Liver (tissue), 8 donors: ENCODE measurements at regions not wholly inside any gene's neighbourhood (a gene's known extent, or its start where the extent isn't known, plus 50 kb on each side); places are given as distances from the start of the nearest gene placed in this dataset.

Source experiments
- DNase-seq: peaks from one replicate; pipeline ENCODE4 v3.0.0-alpha.2; 2017; ENCODE audit warnings: low spot score
- H3K27ac ChIP-seq, 2 donors: one replicate each; pipeline ENCODE4 v1.7.0; 2013; ENCODE audit warnings: inconsistent platforms in 2 of 2, low read length in 2 of 2, control low read depth in 1 of 2, low read depth in 1 of 2, mild to moderate bottlenecking in 1 of 2
- H3K27me3 ChIP-seq, 4 donors: one replicate each; pipeline versions ENCODE4 v1.6.1 to v1.7.0; 2013; ENCODE audit warnings: low read length in 3 of 4, inconsistent platforms in 1 of 4, mild to moderate bottlenecking in 1 of 4, moderate library complexity in 1 of 4; ENCODE audit not compliant: control insufficient read depth in 4 of 4, insufficient read depth in 4 of 4
- H3K36me3 ChIP-seq, 4 donors: one replicate each; pipeline versions ENCODE4 v1.6.1 to v1.7.0; 2013; ENCODE audit warnings: low read length in 3 of 4, mild to moderate bottlenecking in 3 of 4, low read depth in 1 of 4, moderate library complexity in 1 of 4; ENCODE audit not compliant: control insufficient read depth in 4 of 4, insufficient read depth in 3 of 4
- H3K4me1 ChIP-seq, 4 donors: one replicate each; pipeline versions ENCODE4 v1.6.1 to v1.7.0; 2013; ENCODE audit warnings: low read length in 3 of 4, mild to moderate bottlenecking in 3 of 4, moderate library complexity in 1 of 4; ENCODE audit not compliant: control insufficient read depth in 4 of 4, insufficient read depth in 4 of 4
- H3K4me3 ChIP-seq, 3 donors: one replicate each; pipeline versions ENCODE4 v1.6.1 to v1.7.0; 2013; ENCODE audit warnings: low read length in 3 of 3, control low read depth in 1 of 3, low read depth in 1 of 3, mild to moderate bottlenecking in 1 of 3
- H3K9ac ChIP-seq, 2 donors: one replicate each; pipeline ENCODE4 v1.7.0; 2013; ENCODE audit warnings: low read length in 2 of 2, mild to moderate bottlenecking in 2 of 2, moderate library complexity in 2 of 2, control low read depth in 1 of 2, low read depth in 1 of 2
- H3K9me3 ChIP-seq, 4 donors: one replicate each; pipeline versions ENCODE4 v1.6.1 to v1.7.0; 2013; ENCODE audit warnings: low read length in 3 of 4; ENCODE audit not compliant: control insufficient read depth in 4 of 4
- CTCF ChIP-seq: fragments of 150-350 bp; IDR thresholded peaks from 2 replicates; pipeline ENCODE4 v1.5.1; 2017; ENCODE audit warnings: improper control_type of control experiment, low read depth, low read length; ENCODE audit not compliant: missing input control
- EGR1 ChIP-seq, 2 donors: IDR thresholded peaks; 2 replicates each; pipeline ENCODE4 v1.6.1; 2016 to 2018; ENCODE audit warnings: antibody characterized with exemption in 2 of 2, low read depth in 2 of 2
- FOXA1 ChIP-seq: IDR thresholded peaks from 2 replicates; pipeline ENCODE4 v1.6.1; 2016; ENCODE audit warnings: antibody characterized with exemption
- FOXA2 ChIP-seq: IDR thresholded peaks from 2 replicates; pipeline ENCODE4 v1.6.1; 2016; ENCODE audit warnings: antibody characterized with exemption
- GABPA ChIP-seq, 2 donors: IDR thresholded peaks in 1 of 2; conservative IDR thresholded peaks in 1 of 2; 2 replicates each; pipeline ENCODE4 v1.6.1; 2016; ENCODE audit warnings: antibody characterized with exemption in 2 of 2, mild to moderate bottlenecking in 1 of 2, moderate library complexity in 1 of 2
- HNF4G ChIP-seq: IDR thresholded peaks from 2 replicates; pipeline ENCODE4 v1.6.1; 2016; ENCODE audit warnings: antibody characterized with exemption
- JUND ChIP-seq, 2 donors: IDR thresholded peaks; 2 replicates each; pipeline ENCODE4 v1.6.1; 2016; ENCODE audit warnings: antibody characterized with exemption in 2 of 2
- NR2F2 ChIP-seq: IDR thresholded peaks from 2 replicates; pipeline ENCODE4 v1.6.1; 2016; ENCODE audit warnings: antibody characterized with exemption
- RAD21 ChIP-seq, 2 donors: IDR thresholded peaks; 2 replicates each; pipeline ENCODE4 v1.6.1; 2016; ENCODE audit warnings: antibody characterized with exemption in 2 of 2, mild to moderate bottlenecking in 2 of 2
- REST ChIP-seq: IDR thresholded peaks from 2 replicates; pipeline ENCODE4 v1.6.1; 2016; ENCODE audit warnings: antibody characterized with exemption, mild to moderate bottlenecking
- RXRA ChIP-seq, 2 donors: IDR thresholded peaks; 2 replicates each; pipeline ENCODE4 v1.6.1; 2017 to 2018; ENCODE audit warnings: antibody characterized with exemption in 2 of 2, mild to moderate bottlenecking in 1 of 2
- SP1 ChIP-seq: IDR thresholded peaks from 2 replicates; pipeline ENCODE4 v1.6.1; 2018; ENCODE audit warnings: antibody characterized with exemption, mild to moderate bottlenecking
- TAF1 ChIP-seq: conservative IDR thresholded peaks from 2 replicates; pipeline ENCODE4 v1.6.1; 2016; ENCODE audit warnings: antibody characterized with exemption, mild to moderate bottlenecking
- YY1 ChIP-seq: IDR thresholded peaks from 2 replicates; pipeline ENCODE4 v1.6.1; 2016; ENCODE audit warnings: antibody characterized with exemption, mild to moderate bottlenecking
- WGBS: extraction: QIAGEN DNeasy Blood & Tissue Kit; methylation state at CpG from one replicate; pipeline ENCODE4 v1.1.7; 2013; 5-methylcytosine and 5-hydroxymethylcytosine counted together
- TF ChIP-seq, protein P1 (sequence below): IDR thresholded peaks from 2 replicates; pipeline ENCODE4 v1.6.1; 2016; ENCODE audit warnings: antibody characterized with exemption
- donor health status: healthy.
- donor health status: healthy.
- donor health status: healthy.
- donor health status: healthy.
- donor health status: healthy.

- no peaks in the 10 kb centered on the region for H3K9me3 ChIP-seq
- 93% methylated on average over 20 of the region's 20 CpGs for WGBS
- DNase-seq, result no peak
- H3K27ac ChIP-seq, result no peak overlapping the region
- peaks cover 0 to 4% (median 0%) of the 10 kb centered on the region in 4 donors for H3K4me1 ChIP-seq
- no peak overlapping the region for H3K9ac ChIP-seq
- no peaks in the 10 kb centered on the region for H3K27me3 ChIP-seq
- H3K4me3 ChIP-seq, result no peak overlapping the region
- no peak for TF ChIP-seq SP1
- no peak for TF ChIP-seq CTCF
- TF ChIP-seq EGR1 (IDR thresholded peaks at IDR 0.05; ENCODE audit: low read depth in 2 of 2), result no peak
- no peak for TF ChIP-seq NR2F2
- H3K36me3 ChIP-seq, result no peaks in the 10 kb centered on the region
Measured at GRCh38 chr12:30853561-30854133, 72.9 kb upstream of the TSPAN11 start.

- H3K27me3 ChIP-seq, result no peaks in the 10 kb centered on the region
- H3K36me3 ChIP-seq, result no peaks in the 10 kb centered on the region
- no peak overlapping the region for H3K4me3 ChIP-seq
- peaks cover 0 to 4% (median 0%) of the 10 kb centered on the region in 4 donors for H3K4me1 ChIP-seq
- no peak overlapping the region for H3K27ac ChIP-seq
- DNase-seq, result no peak
- 39% methylated on average over 8 of the region's 8 CpGs for WGBS
- TF ChIP-seq JUND (IDR thresholded peaks at IDR 0.05) (no peak), RXRA (IDR thresholded peaks at IDR 0.05) (no peak), YY1 (no peak), EGR1 (IDR thresholded peaks at IDR 0.05; ENCODE audit: low read depth in 2 of 2) (no peak), FOXA1 (no peak), HNF4G (no peak), GABPA (IDR thresholded peaks at IDR 0.05 in 1 of 2, conservative IDR thresholded peaks at IDR 0.05 in 1 of 2) (no peak), REST (no peak), RAD21 (IDR thresholded peaks at IDR 0.05) (no peak), FOXA2 (no peak)
- TF ChIP-seq, protein P1, sequence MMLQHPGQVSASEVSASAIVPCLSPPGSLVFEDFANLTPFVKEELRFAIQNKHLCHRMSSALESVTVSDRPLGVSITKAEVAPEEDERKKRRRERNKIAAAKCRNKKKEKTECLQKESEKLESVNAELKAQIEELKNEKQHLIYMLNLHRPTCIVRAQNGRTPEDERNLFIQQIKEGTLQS, result no peak
- no peak overlapping the region for H3K9ac ChIP-seq
- no peaks in the 10 kb centered on the region for H3K9me3 ChIP-seq
Measured at GRCh38 chr12:30850684-30851083, 75.9 kb upstream of the TSPAN11 start.

GRCh38 chr12:30847259-30847658 is 79.3 kb upstream of the TSPAN11 start:
- WGBS, result 26% methylated on average over 3 of the region's 3 CpGs
- Histone ChIP-seq H3K27ac (no peak overlapping the region), H3K9me3 (no peaks in the 10 kb centered on the region), H3K27me3 (no peaks in the 10 kb centered on the region), H3K36me3 (no peaks in the 10 kb centered on the region), H3K9ac (no peak overlapping the region), H3K4me3 (no peak overlapping the region), H3K4me1 (peaks cover 0 to 4% (median 0%) of the 10 kb centered on the region in 4 donors)
- no peak for DNase-seq
- TF ChIP-seq REST (no peak), JUND (IDR thresholded peaks at IDR 0.05) (no peak), RXRA (IDR thresholded peaks at IDR 0.05) (no peak), NR2F2 (no peak), EGR1 (IDR thresholded peaks at IDR 0.05; ENCODE audit: low read depth in 2 of 2) (no peak), YY1 (no peak), RAD21 (IDR thresholded peaks at IDR 0.05) (peak; percentile 85 to 88), CTCF (peak; percentile 57), TAF1 (no peak), FOXA2 (no peak)
